H1 (cell line): ENCODE measurements at regions not wholly inside any gene's neighbourhood (a gene's known extent, or its start where the extent isn't known, plus 50 kb on each side); places are given as distances from the start of the nearest gene placed in this dataset.

Experiments used
- EP300 ChIP-seq, 2 experiments: IDR thresholded peaks; 1 replicate in 1 of 2; 2 replicates in 1 of 2; pipeline ENCODE4 v1.6.1; 2011 to 2012; ENCODE audit warnings: low read depth in 2 of 2, low read length in 2 of 2, mild to moderate bottlenecking in 2 of 2, borderline replicate concordance in 1 of 2, inconsistent platforms in 1 of 2, moderate library complexity in 1 of 2
- POLR2AphosphoS5 ChIP-seq: IDR thresholded peaks from 2 replicates; pipeline ENCODE4 v1.6.1; 2011; ENCODE audit warnings: low read depth, low read length
- RAD21 ChIP-seq, 2 experiments: IDR thresholded peaks in 1 of 2; conservative IDR thresholded peaks in 1 of 2; 2 replicates each; pipeline ENCODE4 v1.6.1; 2011; ENCODE audit warnings: low read depth in 2 of 2, low read length in 2 of 2, improper control_type of control experiment in 1 of 2, inconsistent platforms in 1 of 2, mild to moderate bottlenecking in 1 of 2, moderate library complexity in 1 of 2
- RBBP5 ChIP-seq: IDR thresholded peaks from 2 replicates; pipeline ENCODE4 v1.7.1; 2012; ENCODE audit warnings: low read depth, mild to moderate bottlenecking, inconsistent platforms, low read length, moderate library complexity, borderline replicate concordance
- SP1 ChIP-seq: IDR thresholded peaks from 2 replicates; pipeline ENCODE4 v1.6.1; 2011; ENCODE audit warnings: low read depth, low read length
- TF ChIP-seq, protein P1 (sequence below): IDR thresholded peaks from 2 replicates; pipeline ENCODE4 v1.6.1; 2012; ENCODE audit warnings: low read length, inconsistent platforms
- TF ChIP-seq, protein P2 (sequence below), 3 experiments: IDR thresholded peaks; 1 replicate in 2 of 3; 2 replicates in 1 of 3; pipeline versions ENCODE4 v1.5.1 to v1.6.1; 2011; ENCODE audit warnings: low read length in 3 of 3, mild to moderate bottlenecking in 3 of 3, inconsistent platforms in 2 of 3, low read depth in 1 of 3, moderate library complexity in 1 of 3; ENCODE audit not compliant: insufficient read depth in 1 of 3; ENCODE audit errors: control extremely low read depth in 1 of 3

DNA sequence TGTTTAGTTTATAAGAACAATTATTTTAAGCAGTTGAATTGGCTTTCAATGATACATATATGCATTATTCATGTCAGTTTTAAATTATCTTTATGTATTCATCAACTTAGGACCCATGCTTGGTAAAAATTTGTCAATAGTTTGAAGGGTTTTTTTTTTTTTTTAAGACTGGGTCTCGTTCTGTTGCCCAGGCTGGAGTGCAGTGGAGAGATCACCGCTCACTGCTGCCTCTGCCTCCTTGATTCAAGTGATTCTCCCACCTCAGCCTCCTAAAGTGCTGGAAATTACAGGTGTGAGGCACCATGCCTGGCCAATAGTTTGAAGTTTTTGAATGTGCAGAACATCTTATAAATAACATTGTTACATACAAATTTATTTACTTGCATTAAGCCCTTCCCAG is 1671.0 kb upstream of the B3GALT2 start:
- TF ChIP-seq, protein P1, sequence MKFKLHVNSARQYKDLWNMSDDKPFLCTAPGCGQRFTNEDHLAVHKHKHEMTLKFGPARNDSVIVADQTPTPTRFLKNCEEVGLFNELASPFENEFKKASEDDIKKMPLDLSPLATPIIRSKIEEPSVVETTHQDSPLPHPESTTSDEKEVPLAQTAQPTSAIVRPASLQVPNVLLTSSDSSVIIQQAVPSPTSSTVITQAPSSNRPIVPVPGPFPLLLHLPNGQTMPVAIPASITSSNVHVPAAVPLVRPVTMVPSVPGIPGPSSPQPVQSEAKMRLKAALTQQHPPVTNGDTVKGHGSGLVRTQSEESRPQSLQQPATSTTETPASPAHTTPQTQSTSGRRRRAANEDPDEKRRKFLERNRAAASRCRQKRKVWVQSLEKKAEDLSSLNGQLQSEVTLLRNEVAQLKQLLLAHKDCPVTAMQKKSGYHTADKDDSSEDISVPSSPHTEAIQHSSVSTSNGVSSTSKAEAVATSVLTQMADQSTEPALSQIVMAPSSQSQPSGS, result no peak
- TF ChIP-seq RAD21 (IDR thresholded peaks at IDR 0.05 in 1 of 2, conservative IDR thresholded peaks at IDR 0.05 in 1 of 2; ENCODE audit: low read depth in 2 of 2, low read length in 2 of 2), result no peak
- TF ChIP-seq, protein P2, sequence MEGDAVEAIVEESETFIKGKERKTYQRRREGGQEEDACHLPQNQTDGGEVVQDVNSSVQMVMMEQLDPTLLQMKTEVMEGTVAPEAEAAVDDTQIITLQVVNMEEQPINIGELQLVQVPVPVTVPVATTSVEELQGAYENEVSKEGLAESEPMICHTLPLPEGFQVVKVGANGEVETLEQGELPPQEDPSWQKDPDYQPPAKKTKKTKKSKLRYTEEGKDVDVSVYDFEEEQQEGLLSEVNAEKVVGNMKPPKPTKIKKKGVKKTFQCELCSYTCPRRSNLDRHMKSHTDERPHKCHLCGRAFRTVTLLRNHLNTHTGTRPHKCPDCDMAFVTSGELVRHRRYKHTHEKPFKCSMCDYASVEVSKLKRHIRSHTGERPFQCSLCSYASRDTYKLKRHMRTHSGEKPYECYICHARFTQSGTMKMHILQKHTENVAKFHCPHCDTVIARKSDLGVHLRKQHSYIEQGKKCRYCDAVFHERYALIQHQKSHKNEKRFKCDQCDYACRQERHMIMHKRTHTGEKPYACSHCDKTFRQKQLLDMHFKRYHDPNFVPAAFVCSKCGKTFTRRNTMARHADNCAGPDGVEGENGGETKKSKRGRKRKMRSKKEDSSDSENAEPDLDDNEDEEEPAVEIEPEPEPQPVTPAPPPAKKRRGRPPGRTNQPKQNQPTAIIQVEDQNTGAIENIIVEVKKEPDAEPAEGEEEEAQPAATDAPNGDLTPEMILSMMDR (IDR thresholded peaks at IDR 0.05; ENCODE audit: control extremely low read depth in 1 of 3, insufficient read depth in 1 of 3, low read depth in 1 of 3, low read length in 3 of 3), result no peak
- TF ChIP-seq SP1, result no peak
- no peak for TF ChIP-seq RBBP5
- no peak for TF ChIP-seq EP300 (IDR thresholded peaks at IDR 0.05; ENCODE audit: borderline replicate concordance in 1 of 2, low read depth in 2 of 2, low read length in 2 of 2)
- no peak for TF ChIP-seq POLR2AphosphoS5
